HG02973 (cell line): ENCODE measurements at regions not wholly inside any gene's neighbourhood (a gene's known extent, or its start where the extent isn't known, plus 50 kb on each side); places are given as distances from the start of the nearest gene placed in this dataset.

Source experiments
- ATAC-seq: cut with Tn5 transposase; IDR thresholded peaks from one replicate; pipeline ENCODE4 v1.9.1; 2021; ENCODE audit warnings: moderate library complexity; ENCODE audit not compliant: unreplicated experiment

DNA sequence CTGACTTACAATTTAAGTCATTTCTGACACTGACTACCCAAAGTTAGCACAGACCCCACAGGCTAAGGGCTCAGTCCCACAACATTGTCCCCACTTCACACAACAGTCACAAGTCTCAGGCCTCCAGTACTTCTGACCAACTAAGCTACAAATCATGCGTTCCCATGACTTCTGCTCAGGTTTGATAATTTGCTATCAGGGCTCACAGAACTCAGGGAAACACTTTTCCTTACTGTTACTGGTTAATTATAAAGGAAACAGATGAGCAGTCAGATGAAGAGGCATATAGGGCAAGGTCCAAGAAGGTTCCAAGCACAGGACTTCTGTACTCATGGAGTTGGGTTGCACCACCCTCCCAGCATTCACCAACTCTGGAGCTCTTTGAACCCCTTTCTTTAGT is 151.2 kb upstream of the TNR start:
- ATAC-seq = no peak

DNA sequence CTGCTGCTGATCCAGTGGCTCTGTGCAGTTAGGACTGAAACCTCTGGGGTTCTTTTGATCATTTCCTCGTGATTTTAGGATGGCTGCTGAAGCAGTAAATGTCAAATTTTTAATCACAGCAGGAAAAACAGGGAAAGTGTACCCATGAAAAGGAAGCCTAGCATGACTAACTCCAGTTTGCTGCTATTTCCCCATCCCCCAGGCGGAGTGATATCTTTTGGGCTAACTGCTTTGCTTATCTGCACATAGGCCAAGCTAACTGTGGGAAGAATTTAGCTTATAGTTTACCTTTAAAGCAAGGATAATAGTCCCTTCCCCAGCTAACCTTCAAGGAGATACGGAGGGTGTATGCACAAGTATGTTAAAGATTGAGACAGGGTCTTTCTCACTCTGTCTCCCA is 149.8 kb upstream of the TNR start:
- ATAC-seq = no peak

GRCh38 chr1:175892686-175893085 is 149.3 kb upstream of the TNR start:
- ATAC-seq = no peak

GRCh38 chr1:175891783-175892309 is 148.5 kb upstream of the TNR start:
- no peak for ATAC-seq

- ATAC-seq = no peak
These were observed 147.6 kb upstream of the TNR start for GRCh38 chr1:175890958-175891357.

DNA sequence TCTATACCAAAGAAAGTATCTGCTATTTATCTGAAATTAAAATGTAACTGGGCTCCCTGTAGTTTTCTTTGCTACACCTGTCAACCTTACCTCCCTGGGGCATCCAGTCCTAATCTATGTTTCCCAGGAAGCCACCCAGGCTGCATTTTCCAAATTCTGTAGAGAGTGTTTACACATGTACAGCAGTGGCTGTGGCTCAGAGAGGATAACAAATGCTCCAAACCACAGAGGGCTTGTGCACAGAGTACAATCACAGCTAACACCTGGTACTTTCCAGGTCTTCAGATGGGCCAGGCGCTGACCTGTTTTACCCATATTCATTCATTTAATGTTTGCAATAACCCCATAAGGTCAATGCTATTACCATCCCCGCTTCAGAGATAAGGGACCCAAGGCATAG is 146.5 kb upstream of the TNR start:
- ATAC-seq = no peak

- ATAC-seq = no peak
These were observed 145.6 kb upstream of the TNR start for GRCh38 chr1:175888996-175889395.

DNA sequence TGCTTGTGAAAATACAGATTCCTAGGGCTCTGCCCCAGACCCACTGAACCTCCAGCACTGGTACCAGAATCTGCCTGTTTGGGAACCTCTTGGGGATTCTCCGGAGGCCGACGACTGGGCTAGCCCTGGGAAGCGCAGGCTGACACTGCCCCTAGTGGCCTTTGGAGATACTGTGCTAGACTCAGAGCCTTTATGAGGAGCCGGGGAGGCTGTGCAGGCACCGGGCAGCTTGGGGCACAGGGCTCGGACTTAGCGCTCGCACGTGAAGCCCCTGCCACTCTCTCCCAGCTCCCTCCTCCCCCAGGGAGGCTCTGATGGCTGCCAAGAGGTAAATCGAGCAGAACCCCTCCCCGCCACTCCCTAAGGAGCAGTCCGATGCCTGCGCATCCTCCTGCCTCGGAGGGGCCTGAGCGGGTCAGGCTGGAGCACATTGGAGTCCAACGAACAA is 144.6 kb upstream of the TNR start:
- ATAC-seq = peak; percentile 87

DNA sequence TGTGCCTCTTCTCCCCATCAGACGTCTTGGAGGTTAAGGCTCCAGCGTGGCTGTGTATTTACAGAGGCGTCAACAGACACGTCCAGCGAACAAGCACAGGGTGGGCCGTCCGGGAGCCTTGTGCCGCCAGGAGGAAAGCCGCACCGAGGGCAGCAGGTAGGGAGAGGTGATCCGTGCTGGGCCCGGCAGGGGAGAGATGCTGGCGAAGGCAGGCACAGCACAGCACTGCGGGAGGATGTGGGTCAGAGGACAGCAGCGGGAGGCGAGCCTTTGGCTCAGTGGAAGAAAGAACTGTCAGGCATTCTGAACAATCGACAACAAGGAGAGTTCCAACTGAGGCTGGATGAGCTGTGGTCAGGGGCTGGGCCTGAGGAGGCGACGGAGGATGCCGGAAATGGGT is 144.1 kb upstream of the TNR start:
- no peak for ATAC-seq

GRCh38 chr1:175885326-175885725 is 141.9 kb upstream of the TNR start:
- no peak for ATAC-seq

DNA sequence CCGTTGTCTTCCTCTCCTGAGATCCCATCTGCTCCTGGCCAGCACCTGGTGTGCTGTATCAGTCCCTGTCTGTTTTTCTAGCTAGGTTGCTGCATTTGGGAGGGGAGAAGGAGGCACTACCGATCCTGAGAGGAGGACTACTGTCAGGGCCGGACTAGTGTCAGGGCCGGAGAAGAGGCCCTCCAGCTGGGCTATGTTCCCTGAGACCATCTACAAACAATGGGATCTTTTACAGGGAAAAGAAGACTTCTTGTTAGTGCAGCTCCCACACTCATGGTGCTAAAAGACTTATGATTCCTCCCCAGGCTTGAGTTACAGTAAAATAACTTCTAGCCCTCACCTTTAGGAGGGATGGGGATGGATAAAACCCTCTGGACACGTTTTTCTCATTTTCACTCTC is 141.0 kb upstream of the TNR start:
- no peak for ATAC-seq

GRCh38 chr1:175882192-175882591 is 138.8 kb upstream of the TNR start:
- ATAC-seq = no peak

DNA sequence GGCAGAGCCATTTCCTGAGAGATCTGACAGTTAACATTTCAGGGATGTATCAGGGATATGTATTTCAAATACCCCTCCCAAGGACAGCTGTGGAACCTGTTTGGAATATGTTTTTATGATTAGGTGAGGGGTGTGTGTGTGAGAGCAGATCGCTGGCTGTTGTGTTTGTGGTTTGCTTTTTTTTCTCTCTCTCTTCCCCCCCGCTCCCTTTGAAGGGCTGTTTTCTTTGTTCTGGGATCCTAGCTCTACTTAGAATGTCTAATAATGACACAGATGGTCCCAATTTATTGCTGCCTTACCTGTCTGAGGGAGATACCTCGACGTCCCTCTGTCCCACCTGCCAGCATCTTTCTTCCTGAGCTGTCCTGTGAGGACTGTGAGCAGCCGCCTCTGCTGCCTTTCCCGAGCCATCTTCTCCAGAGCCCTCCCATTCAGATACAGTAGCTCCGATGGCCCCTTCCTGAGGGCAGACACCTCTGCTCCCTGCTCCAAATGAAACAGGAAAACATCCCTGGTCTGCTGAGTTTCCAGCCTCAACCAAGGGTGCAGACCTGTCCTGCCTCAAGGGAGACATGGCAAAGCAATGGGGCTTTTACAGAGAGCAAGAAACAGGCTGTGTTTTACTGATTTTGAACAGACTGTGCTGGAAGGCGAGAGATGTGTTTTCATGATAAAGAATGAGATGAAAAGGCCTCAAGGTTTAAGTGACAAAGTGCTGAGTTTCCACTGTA is 138.0 kb upstream of the TNR start:
- no peak for ATAC-seq

GRCh38 chr1:175878775-175879174 is 135.4 kb upstream of the TNR start:
- ATAC-seq = no peak

- ATAC-seq = no peak
These were observed 134.7 kb upstream of the TNR start for GRCh38 chr1:175877939-175878737.

GRCh38 chr1:175875556-175875955 is 132.2 kb upstream of the TNR start:
- no peak for ATAC-seq

DNA sequence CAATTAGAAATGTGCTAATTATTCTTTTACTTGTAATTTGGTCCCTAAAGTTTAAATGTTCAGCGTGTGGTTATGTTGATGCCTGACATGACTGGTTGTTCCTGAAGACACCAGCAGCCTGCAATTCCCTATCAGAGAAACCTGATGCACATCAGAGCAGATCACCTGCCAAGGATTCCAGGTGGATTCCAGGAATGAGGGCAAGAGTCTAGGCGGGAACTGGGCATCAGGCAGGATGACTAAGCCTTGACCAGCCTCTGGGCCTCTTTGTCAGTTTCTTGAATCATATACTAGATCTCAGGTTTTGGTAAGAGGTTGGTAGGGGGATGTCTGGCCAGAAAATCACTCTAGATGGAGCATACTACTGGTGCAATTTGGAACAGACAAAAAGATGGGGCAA is 130.7 kb upstream of the TNR start:
- no peak for ATAC-seq

DNA sequence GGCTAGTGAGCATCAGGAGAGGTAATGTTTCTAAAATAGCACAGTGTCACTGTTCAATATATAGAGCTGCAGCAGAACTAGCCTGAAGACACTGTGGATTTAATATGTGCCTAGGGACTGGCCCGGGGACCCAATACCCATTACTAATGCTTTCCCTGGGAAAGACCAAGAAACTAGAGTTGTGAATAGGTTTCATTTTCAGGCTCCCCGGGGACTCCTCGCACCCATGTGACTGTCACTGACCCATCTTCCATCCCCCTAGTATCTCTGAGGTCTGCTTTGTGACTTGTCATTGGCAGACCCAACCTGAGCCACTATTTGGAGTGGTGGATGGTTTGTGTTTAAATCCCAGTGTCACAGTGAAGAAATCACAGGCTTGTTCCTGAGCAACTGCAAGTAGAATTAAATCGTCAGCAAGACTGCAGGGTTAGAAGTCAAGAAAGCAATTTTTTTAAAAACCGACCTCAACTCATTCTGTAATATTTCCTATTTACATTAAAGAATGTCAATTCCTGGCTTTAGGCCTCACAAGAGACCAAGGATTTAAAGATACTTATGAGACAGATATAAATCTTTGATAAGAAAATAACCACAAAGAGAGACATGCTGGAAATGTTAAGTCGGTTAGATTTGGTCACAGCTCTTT is 130.0 kb upstream of the TNR start:
- peak; percentile 72 for ATAC-seq

- no peak for ATAC-seq
These were observed 129.2 kb upstream of the TNR start for GRCh38 chr1:175872588-175872987.

DNA sequence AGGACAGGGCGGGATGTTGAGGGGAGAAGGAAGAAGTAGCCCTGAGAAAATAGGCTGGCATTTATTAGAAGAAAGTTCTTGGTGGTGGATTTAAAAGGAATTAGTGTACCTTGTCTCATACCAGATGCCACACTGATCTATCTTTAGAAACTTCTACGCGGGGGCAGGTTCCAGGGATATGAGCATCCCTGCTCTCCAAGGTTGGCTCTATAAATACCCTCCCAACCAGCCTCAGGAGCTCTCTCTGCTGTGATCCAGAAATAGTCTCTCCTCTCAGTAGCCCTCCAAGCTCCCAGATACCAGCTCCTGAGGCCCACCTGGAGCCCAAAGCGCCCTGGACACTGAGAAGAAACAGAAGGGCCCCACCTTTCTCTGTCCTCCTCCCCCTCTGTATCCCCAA is 128.3 kb upstream of the TNR start:
- ATAC-seq = no peak

DNA sequence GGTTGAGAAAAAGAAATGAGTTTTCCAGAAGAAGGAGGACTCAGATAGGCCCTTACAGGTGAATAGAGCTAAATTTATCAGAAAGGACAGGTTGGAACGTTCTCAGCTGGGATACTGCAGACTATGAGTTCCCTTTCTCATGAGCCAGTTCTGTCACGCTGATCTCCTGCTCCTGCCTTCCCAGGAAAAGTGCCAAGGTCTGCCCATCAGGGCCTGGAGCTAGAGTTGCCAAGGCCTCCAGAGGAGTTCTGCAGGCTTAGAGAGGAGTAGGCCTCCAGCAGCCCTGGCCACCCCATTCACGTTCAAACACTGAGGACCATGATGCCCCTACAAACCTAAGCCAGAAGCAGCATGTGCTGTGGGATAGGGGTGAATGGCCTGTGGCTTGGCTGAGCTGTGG is 126.8 kb upstream of the TNR start:
- ATAC-seq = no peak

DNA sequence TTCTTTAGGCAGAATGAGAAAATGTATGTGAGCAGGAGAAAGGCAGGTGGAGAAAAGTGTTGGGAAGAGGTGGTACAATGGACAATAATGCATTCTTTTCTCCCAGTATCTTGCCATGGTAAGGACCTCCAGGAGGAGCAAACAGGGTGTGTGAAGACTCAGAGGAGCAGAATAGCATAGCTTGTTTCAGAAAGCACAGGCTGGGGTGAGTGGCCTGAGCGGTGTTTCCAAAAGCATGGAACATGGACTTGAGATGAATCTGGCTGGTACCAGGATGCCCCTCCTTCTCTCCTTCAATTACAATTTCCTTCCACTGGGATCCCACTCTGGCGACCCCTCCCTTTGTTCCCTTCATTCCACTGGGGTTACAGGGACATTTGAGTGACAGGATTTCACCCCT is 123.4 kb upstream of the TNR start:
- ATAC-seq = no peak
